ENCODE measurements at regions not wholly inside any gene's neighbourhood (a gene's known extent, or its start where the extent isn't known, plus 50 kb on each side); places are given as distances from the start of the nearest gene placed in this dataset.
"Not testable (repeated sequence)": the region's sequence is repeated elsewhere in the genome, so short reads cannot be mapped to it uniquely, and the experiment has no call there.

DNA sequence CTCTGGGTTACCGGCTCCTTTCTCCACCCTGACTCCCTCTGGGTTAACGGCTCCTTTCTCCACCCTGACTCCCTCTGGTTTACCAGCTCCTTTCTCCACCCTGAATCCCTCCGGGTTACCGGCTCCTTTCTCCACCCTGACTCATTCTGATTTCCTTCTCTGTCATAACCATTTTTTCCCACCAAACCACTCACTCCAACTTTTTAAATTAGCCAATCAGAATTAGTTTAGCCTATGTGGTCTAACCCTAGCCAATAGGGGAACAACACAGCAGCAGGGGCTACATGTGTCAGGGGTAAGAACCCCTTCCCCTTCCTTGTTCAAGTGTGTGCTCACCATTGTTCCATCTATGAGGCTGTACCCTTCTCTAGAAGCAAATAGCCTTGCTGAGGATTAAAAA is 98.4 kb upstream of the RBM19 start:
- DNase-seq, result no peak
- no peaks in the 10 kb centered on the region for H3K9me3 ChIP-seq (ENCODE audit: severe bottlenecking)

DNA sequence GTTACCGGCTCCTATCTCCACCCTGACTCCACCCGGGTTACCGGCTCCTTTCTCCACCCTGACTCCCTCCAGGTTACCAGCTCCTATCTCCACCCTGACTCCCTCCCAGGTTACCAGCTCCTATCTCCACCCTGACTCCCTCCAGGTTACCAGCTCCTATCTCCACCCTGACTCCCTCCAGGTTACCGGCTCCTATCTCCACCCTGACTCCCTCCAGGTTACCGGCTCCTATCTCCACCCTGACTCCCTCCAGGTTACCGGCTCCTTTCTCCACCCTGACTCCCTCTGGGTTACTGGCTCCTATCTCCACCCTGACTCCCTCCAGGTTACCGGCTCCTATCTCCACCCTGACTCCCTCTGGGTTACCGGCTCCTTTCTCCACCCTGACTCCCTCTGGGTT is 97.9 kb upstream of the RBM19 start:
- H3K27ac ChIP-seq; H3K36me3 ChIP-seq; H3K4me3 ChIP-seq (ENCODE audit: low read depth, low read length); DNase-seq; H3K9me3 ChIP-seq (ENCODE audit: severe bottlenecking): not testable (repeated sequence)
- peaks cover 41% of the 10 kb centered on the region for H3K27me3 ChIP-seq (ENCODE audit: insufficient read depth, low read depth, severe bottlenecking)

More for the DNA sequence above, 98.4 kb upstream of the RBM19 start:
- H3K27ac ChIP-seq, result no peak overlapping the region
- peaks cover 38% of the 10 kb centered on the region for H3K27me3 ChIP-seq (ENCODE audit: insufficient read depth, low read depth, severe bottlenecking)
- no peak overlapping the region for H3K4me3 ChIP-seq (ENCODE audit: low read depth, low read length)
- no peaks in the 10 kb centered on the region for H3K36me3 ChIP-seq
- TF ChIP-seq, protein P1, sequence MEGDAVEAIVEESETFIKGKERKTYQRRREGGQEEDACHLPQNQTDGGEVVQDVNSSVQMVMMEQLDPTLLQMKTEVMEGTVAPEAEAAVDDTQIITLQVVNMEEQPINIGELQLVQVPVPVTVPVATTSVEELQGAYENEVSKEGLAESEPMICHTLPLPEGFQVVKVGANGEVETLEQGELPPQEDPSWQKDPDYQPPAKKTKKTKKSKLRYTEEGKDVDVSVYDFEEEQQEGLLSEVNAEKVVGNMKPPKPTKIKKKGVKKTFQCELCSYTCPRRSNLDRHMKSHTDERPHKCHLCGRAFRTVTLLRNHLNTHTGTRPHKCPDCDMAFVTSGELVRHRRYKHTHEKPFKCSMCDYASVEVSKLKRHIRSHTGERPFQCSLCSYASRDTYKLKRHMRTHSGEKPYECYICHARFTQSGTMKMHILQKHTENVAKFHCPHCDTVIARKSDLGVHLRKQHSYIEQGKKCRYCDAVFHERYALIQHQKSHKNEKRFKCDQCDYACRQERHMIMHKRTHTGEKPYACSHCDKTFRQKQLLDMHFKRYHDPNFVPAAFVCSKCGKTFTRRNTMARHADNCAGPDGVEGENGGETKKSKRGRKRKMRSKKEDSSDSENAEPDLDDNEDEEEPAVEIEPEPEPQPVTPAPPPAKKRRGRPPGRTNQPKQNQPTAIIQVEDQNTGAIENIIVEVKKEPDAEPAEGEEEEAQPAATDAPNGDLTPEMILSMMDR (IDR thresholded peaks at IDR 0.05; ENCODE audit: low read depth, low read length), result no peak

DNA sequence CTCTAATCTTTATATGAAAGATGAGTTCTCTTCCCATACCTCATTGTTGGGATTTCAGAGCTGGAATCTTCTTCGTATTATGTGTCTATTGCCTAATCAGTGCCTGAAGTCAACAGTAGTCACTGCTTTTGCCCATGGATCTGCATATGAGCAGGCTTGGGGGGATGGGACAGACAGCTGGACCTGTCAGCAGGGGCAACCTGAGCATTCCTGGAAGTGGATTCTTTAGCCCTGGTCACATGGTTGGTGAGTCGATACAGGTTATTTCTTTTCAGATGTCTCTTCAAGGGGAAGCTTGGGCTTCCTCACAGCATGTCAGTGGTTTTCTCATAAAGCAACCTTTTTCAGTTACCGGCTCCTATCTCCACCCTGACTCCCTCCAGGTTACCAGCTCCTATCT is 97.3 kb upstream of the RBM19 start:
- Histone ChIP-seq H3K27me3 (ENCODE audit: insufficient read depth, low read depth, severe bottlenecking) (peaks cover 44% of the 10 kb centered on the region), H3K4me3 (ENCODE audit: low read depth, low read length) (no peak overlapping the region), H3K9me3 (ENCODE audit: severe bottlenecking) (no peaks in the 10 kb centered on the region), H3K36me3 (no peaks in the 10 kb centered on the region), H3K27ac (no peak overlapping the region)
- DNase-seq, result no peak
- TF ChIP-seq, protein P1 (IDR thresholded peaks at IDR 0.05; ENCODE audit: low read depth, low read length), result no peak

DNA sequence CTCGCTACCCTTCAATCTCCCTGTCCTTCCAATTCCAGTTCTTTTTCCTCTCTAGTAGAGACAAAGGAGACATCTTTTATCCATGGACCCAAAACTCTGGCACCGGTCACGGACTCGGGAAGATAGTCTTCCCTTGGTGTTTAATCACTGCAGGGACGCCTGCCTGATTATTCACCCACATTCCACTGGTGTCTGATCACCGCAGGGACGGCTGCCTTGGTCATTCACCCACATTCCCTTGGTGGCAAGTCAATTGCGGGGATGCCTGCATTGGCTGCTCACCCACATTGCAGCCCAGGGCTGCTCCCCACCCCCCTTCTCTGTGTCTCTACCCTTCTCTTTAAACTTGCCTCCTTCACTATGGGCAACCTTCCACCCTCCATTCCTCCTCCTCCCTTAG is 90.2 kb upstream of the RBM19 start:
- H3K9me3 ChIP-seq (ENCODE audit: severe bottlenecking); H3K4me3 ChIP-seq (ENCODE audit: low read depth, low read length); H3K27ac ChIP-seq; DNase-seq; H3K36me3 ChIP-seq: not testable (repeated sequence)
- H3K27me3 ChIP-seq (ENCODE audit: insufficient read depth, low read depth, severe bottlenecking), result peaks cover 67% of the 10 kb centered on the region

DNA sequence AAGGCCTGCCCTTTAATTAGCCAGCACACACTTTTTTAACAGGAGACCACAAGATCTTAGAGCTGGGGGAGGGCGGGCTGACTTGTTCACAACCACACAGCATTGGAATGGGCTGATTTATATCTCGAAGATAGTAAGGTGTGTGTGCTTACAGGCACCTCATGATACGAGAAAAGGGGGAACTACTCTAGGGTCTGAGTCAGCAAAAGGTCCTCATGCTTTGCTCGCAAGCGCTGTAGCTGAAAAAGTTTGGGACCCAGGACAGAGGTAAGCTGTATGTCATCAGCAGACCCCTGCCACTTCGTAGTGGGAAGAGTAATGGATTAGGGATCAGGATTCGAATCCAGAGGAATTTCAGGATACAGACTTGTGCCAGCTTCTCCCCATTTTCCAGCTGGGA is 88.9 kb upstream of the RBM19 start:
- H3K27me3 ChIP-seq (ENCODE audit: insufficient read depth, low read depth, severe bottlenecking), result peaks cover 76% of the 10 kb centered on the region
- no peak overlapping the region for H3K4me3 ChIP-seq (ENCODE audit: low read depth, low read length)
- TF ChIP-seq, protein P1 (IDR thresholded peaks at IDR 0.05; ENCODE audit: low read depth, low read length), result no peak
- no peaks in the 10 kb centered on the region for H3K9me3 ChIP-seq (ENCODE audit: severe bottlenecking)
- H3K27ac ChIP-seq, result no peak overlapping the region
- no peak for DNase-seq
- no peaks in the 10 kb centered on the region for H3K36me3 ChIP-seq

DNA sequence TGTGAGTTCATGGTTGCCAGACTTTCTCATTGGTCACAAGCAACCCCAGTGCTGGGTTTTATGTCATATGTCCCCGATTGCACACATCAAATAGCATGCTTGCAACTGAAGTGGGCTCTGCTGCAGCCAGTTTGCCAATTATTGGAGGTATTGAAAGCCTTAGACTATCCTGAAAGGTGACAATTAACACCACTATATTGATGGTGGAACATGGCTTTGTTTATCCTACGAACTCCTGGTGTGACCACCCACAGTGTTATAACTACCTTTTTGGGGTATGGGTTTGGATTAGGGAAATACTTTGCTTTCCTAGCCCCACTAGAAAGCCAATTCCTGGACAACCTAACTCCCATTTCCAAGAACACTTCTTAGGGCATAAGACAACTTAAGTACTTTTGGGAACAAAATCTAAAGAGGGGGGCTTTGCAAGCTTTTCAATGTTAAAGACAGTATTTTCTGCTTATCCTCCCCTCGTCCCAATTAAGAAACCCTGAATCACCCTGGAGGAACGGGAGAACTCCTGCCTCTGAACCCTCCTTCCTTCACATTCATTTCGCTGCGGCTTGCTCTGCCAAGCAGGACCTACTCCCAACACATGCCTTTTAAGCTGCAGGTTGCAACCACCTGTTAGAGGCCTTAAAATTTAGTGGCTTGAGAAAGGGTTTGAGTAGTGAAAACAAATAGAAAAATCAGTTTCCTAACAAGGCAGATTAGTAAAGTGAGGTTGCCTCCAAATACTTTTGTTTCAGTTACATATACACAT is 80.3 kb upstream of the RBM19 start:
- H3K27ac ChIP-seq, result no peak overlapping the region
- TF ChIP-seq, protein P1 (IDR thresholded peaks at IDR 0.05; ENCODE audit: low read depth, low read length), result no peak
- H3K36me3 ChIP-seq, result no peaks in the 10 kb centered on the region
- H3K4me3 ChIP-seq (ENCODE audit: low read depth, low read length), result no peak overlapping the region
- H3K27me3 ChIP-seq (ENCODE audit: insufficient read depth, low read depth, severe bottlenecking), result peaks cover 89% of the 10 kb centered on the region
- DNase-seq, result no peak
- no peaks in the 10 kb centered on the region for H3K9me3 ChIP-seq (ENCODE audit: severe bottlenecking)

DNA sequence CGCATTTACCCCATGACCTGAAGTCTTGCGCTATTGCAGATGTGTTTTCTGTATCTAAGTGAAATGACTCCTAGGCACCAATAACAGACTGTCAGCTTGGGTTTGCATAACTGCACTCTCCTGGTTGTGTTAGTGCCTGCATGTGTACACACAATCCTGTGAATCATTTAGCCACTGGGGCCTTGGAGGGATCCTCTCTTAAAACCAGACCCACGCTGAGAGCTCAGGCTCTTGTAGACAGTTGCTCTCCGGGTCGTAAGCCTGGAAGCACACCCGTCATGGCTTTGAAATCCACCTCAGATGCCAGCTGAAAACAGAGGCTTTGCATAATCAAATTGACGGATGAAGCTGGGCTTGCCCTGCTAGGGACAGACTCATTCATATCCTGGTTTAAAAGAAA is 79.2 kb upstream of the RBM19 start:
- Histone ChIP-seq H3K27ac (no peak overlapping the region), H3K36me3 (no peaks in the 10 kb centered on the region), H3K4me3 (ENCODE audit: low read depth, low read length) (no peak overlapping the region), H3K9me3 (ENCODE audit: severe bottlenecking) (no peaks in the 10 kb centered on the region), H3K27me3 (ENCODE audit: insufficient read depth, low read depth, severe bottlenecking) (peaks cover 90% of the 10 kb centered on the region)
- TF ChIP-seq, protein P1 (IDR thresholded peaks at IDR 0.05; ENCODE audit: low read depth, low read length), result no peak
- DNase-seq, result no peak

All from WERI-Rb-1 (cell line).